ENCODE measurements at regions not wholly inside any gene's neighbourhood (a gene's known extent, or its start where the extent isn't known, plus 50 kb on each side); places are given as distances from the start of the nearest gene placed in this dataset.

GRCh38 chr14:26339381-26339780 is 258.5 kb downstream of the NOVA1 start:
- ChIA-PET CTCF (no interaction called here), POLR2A (no interaction called here)
- Mint-ChIP-seq H3K9me3 (peaks cover 0 to 11% (median 5%) of the 10 kb centered on the region in 11 donors), H3K36me3 (peaks cover 0 to 3% (median 0%) of the 10 kb centered on the region in 5 donors), H3K27ac (no peak overlapping the region), H3K4me1 (no peaks in the 10 kb centered on the region), H3K4me3 (no peak overlapping the region), H3K27me3 (no peaks in the 10 kb centered on the region)
- Histone ChIP-seq H3K4me3 (ENCODE audit: low read length) (no peak overlapping the region), H3K4me1 (ENCODE audit: control insufficient read depth in 2 of 2, insufficient read depth in 2 of 2, low read length in 2 of 2) (no peaks in the 10 kb centered on the region), H3K9me3 (ENCODE audit: control insufficient read depth in 2 of 3, low read length in 3 of 3) (no peaks in the 10 kb centered on the region), H3K36me3 (ENCODE audit: control insufficient read depth in 2 of 3, insufficient read depth in 3 of 3, low read length in 3 of 3) (no peaks in the 10 kb centered on the region), H3K27me3 (ENCODE audit: control insufficient read depth in 2 of 2, insufficient read depth in 2 of 2, low read length in 2 of 2) (no peaks in the 10 kb centered on the region), H3K27ac (ENCODE audit: low read depth, low read length) (no peak overlapping the region)
- DNase-seq, result no peak
- no peak for ATAC-seq
- intact Hi-C loops (cut with micrococcal nuclease), result no loop called here

GRCh38 chr14:26338231-26338630 is 259.6 kb downstream of the NOVA1 start:
- Mint-ChIP-seq H3K4me1 (no peaks in the 10 kb centered on the region), H3K27me3 (no peaks in the 10 kb centered on the region), H3K36me3 (peaks cover 0 to 3% (median 0%) of the 10 kb centered on the region in 5 donors), H3K9me3 (peaks cover 0 to 10% (median 4%) of the 10 kb centered on the region in 11 donors), H3K4me3 (no peak overlapping the region), H3K27ac (no peak overlapping the region)
- Histone ChIP-seq H3K27ac (ENCODE audit: low read depth, low read length) (no peak overlapping the region), H3K36me3 (ENCODE audit: control insufficient read depth in 2 of 3, insufficient read depth in 3 of 3, low read length in 3 of 3) (no peaks in the 10 kb centered on the region), H3K27me3 (ENCODE audit: control insufficient read depth in 2 of 2, insufficient read depth in 2 of 2, low read length in 2 of 2) (no peaks in the 10 kb centered on the region), H3K9me3 (ENCODE audit: control insufficient read depth in 2 of 3, low read length in 3 of 3) (no peaks in the 10 kb centered on the region), H3K4me1 (ENCODE audit: control insufficient read depth in 2 of 2, insufficient read depth in 2 of 2, low read length in 2 of 2) (no peaks in the 10 kb centered on the region), H3K4me3 (ENCODE audit: low read length) (no peak overlapping the region)
- CTCF ChIA-PET, result no interaction called here
- no peak for DNase-seq
- intact Hi-C loops (cut with micrococcal nuclease), result no loop called here
- POLR2A ChIA-PET, result no interaction called here
- no peak for ATAC-seq

- Histone ChIP-seq H3K4me1 (ENCODE audit: control insufficient read depth in 2 of 2, insufficient read depth in 2 of 2, low read length in 2 of 2) (no peaks in the 10 kb centered on the region), H3K4me3 (ENCODE audit: low read length) (no peak overlapping the region), H3K9me3 (ENCODE audit: control insufficient read depth in 2 of 3, low read length in 3 of 3) (no peaks in the 10 kb centered on the region), H3K27ac (ENCODE audit: low read depth, low read length) (no peak overlapping the region), H3K27me3 (ENCODE audit: control insufficient read depth in 2 of 2, insufficient read depth in 2 of 2, low read length in 2 of 2) (no peaks in the 10 kb centered on the region), H3K36me3 (ENCODE audit: control insufficient read depth in 2 of 3, insufficient read depth in 3 of 3, low read length in 3 of 3) (no peaks in the 10 kb centered on the region)
- Mint-ChIP-seq H3K4me1 (no peaks in the 10 kb centered on the region), H3K27me3 (no peaks in the 10 kb centered on the region), H3K27ac (no peak overlapping the region), H3K4me3 (no peak overlapping the region), H3K36me3 (peaks cover 0 to 3% (median 0%) of the 10 kb centered on the region in 5 donors), H3K9me3 (peaks cover 0 to 19% (median 6%) of the 10 kb centered on the region in 11 donors)
- CTCF ChIA-PET, result no interaction called here
- POLR2A ChIA-PET, result no interaction called here
- ATAC-seq (no peak), DNase-seq (no peak)
- intact Hi-C loops (cut with micrococcal nuclease), result no loop called here
Observed at GRCh38 chr14:26334288-26334687, 263.5 kb downstream of the NOVA1 start.

- no peak for DNase-seq
- Mint-ChIP-seq H3K9me3 (peaks cover 0 to 21% (median 6%) of the 10 kb centered on the region in 11 donors), H3K4me1 (no peaks in the 10 kb centered on the region), H3K4me3 (no peak overlapping the region), H3K27me3 (no peaks in the 10 kb centered on the region), H3K36me3 (no peaks in the 10 kb centered on the region), H3K27ac (no peak overlapping the region)
- intact Hi-C loops (cut with micrococcal nuclease), result no loop called here
- H3K27me3 ChIP-seq (ENCODE audit: control insufficient read depth in 2 of 2, insufficient read depth in 2 of 2, low read length in 2 of 2), result no peaks in the 10 kb centered on the region
- no peak for ATAC-seq
- H3K4me1 ChIP-seq (ENCODE audit: control insufficient read depth in 2 of 2, insufficient read depth in 2 of 2, low read length in 2 of 2), result no peaks in the 10 kb centered on the region
- CTCF ChIA-PET, result no interaction called here
- H3K27ac ChIP-seq (ENCODE audit: low read depth, low read length), result no peak overlapping the region
- no peak overlapping the region for H3K4me3 ChIP-seq (ENCODE audit: low read length)
- POLR2A ChIA-PET, result no interaction called here
- H3K9me3 ChIP-seq (ENCODE audit: control insufficient read depth in 2 of 3, low read length in 3 of 3), result no peaks in the 10 kb centered on the region
- no peaks in the 10 kb centered on the region for H3K36me3 ChIP-seq (ENCODE audit: control insufficient read depth in 2 of 3, insufficient read depth in 3 of 3, low read length in 3 of 3)
Observed at GRCh38 chr14:26332966-26333365, 264.9 kb downstream of the NOVA1 start.

GRCh38 chr14:26330982-26331381 is 266.9 kb downstream of the NOVA1 start:
- no peak overlapping the region for H3K27ac ChIP-seq (ENCODE audit: low read depth, low read length)
- Mint-ChIP-seq H3K4me3 (no peak overlapping the region), H3K4me1 (no peaks in the 10 kb centered on the region), H3K9me3 (peaks cover 0 to 21% (median 9%) of the 10 kb centered on the region in 11 donors), H3K36me3 (no peaks in the 10 kb centered on the region), H3K27ac (no peak overlapping the region), H3K27me3 (no peaks in the 10 kb centered on the region)
- no peaks in the 10 kb centered on the region for H3K27me3 ChIP-seq (ENCODE audit: control insufficient read depth in 2 of 2, insufficient read depth in 2 of 2, low read length in 2 of 2)
- no peak for ATAC-seq
- intact Hi-C loops (cut with micrococcal nuclease), result no loop called here
- H3K36me3 ChIP-seq (ENCODE audit: control insufficient read depth in 2 of 3, insufficient read depth in 3 of 3, low read length in 3 of 3), result no peaks in the 10 kb centered on the region
- POLR2A ChIA-PET, result no interaction called here
- DNase-seq, result no peak
- CTCF ChIA-PET, result no interaction called here
- H3K9me3 ChIP-seq (ENCODE audit: control insufficient read depth in 2 of 3, low read length in 3 of 3), result no peaks in the 10 kb centered on the region
- no peaks in the 10 kb centered on the region for H3K4me1 ChIP-seq (ENCODE audit: control insufficient read depth in 2 of 2, insufficient read depth in 2 of 2, low read length in 2 of 2)
- no peak overlapping the region for H3K4me3 ChIP-seq (ENCODE audit: low read length)

GRCh38 chr14:26328791-26329190 is 269.0 kb downstream of the NOVA1 start:
- Histone ChIP-seq H3K4me3 (ENCODE audit: low read length) (no peak overlapping the region), H3K36me3 (ENCODE audit: control insufficient read depth in 2 of 3, insufficient read depth in 3 of 3, low read length in 3 of 3) (no peaks in the 10 kb centered on the region), H3K27ac (ENCODE audit: low read depth, low read length) (no peak overlapping the region), H3K27me3 (ENCODE audit: control insufficient read depth in 2 of 2, insufficient read depth in 2 of 2, low read length in 2 of 2) (no peaks in the 10 kb centered on the region), H3K4me1 (ENCODE audit: control insufficient read depth in 2 of 2, insufficient read depth in 2 of 2, low read length in 2 of 2) (no peaks in the 10 kb centered on the region), H3K9me3 (ENCODE audit: control insufficient read depth in 2 of 3, low read length in 3 of 3) (no peaks in the 10 kb centered on the region)
- ATAC-seq, result no peak
- H3K36me3 Mint-ChIP-seq, result peaks cover 0 to 3% (median 0%) of the 10 kb centered on the region in 5 donors
- DNase-seq, result no peak
- ChIA-PET CTCF (no interaction called here), POLR2A (no interaction called here)
- H3K27me3 Mint-ChIP-seq, result no peaks in the 10 kb centered on the region
- no peak overlapping the region for H3K27ac Mint-ChIP-seq
- H3K4me1 Mint-ChIP-seq, result no peaks in the 10 kb centered on the region
- intact Hi-C loops (cut with micrococcal nuclease), result no loop called here
- no peak overlapping the region for H3K4me3 Mint-ChIP-seq
- H3K9me3 Mint-ChIP-seq, result peaks cover 2 to 28% (median 12%) of the 10 kb centered on the region in 11 donors

- Histone ChIP-seq H3K36me3 (ENCODE audit: control insufficient read depth in 2 of 3, insufficient read depth in 3 of 3, low read length in 3 of 3) (no peaks in the 10 kb centered on the region), H3K27ac (ENCODE audit: low read depth, low read length) (no peak overlapping the region), H3K4me1 (ENCODE audit: control insufficient read depth in 2 of 2, insufficient read depth in 2 of 2, low read length in 2 of 2) (no peaks in the 10 kb centered on the region), H3K9me3 (ENCODE audit: control insufficient read depth in 2 of 3, low read length in 3 of 3) (no peaks in the 10 kb centered on the region), H3K4me3 (ENCODE audit: low read length) (no peak overlapping the region), H3K27me3 (ENCODE audit: control insufficient read depth in 2 of 2, insufficient read depth in 2 of 2, low read length in 2 of 2) (no peaks in the 10 kb centered on the region)
- no peak for DNase-seq
- H3K27me3 Mint-ChIP-seq, result no peaks in the 10 kb centered on the region
- CTCF ChIA-PET, result no interaction called here
- peaks cover 3 to 32% (median 12%) of the 10 kb centered on the region in 11 donors for H3K9me3 Mint-ChIP-seq
- no peak overlapping the region for H3K4me3 Mint-ChIP-seq
- no peaks in the 10 kb centered on the region for H3K4me1 Mint-ChIP-seq
- peaks cover 0 to 3% (median 0%) of the 10 kb centered on the region in 5 donors for H3K36me3 Mint-ChIP-seq
- ATAC-seq, result no peak
- H3K27ac Mint-ChIP-seq, result no peak overlapping the region
- POLR2A ChIA-PET, result no interaction called here
- intact Hi-C loops (cut with micrococcal nuclease), result no loop called here
Observed at GRCh38 chr14:26323869-26324268, 274.0 kb downstream of the NOVA1 start.
